T47D (cell line): ENCODE measurements at regions not wholly inside any gene's neighbourhood (a gene's known extent, or its start where the extent isn't known, plus 50 kb on each side); places are given as distances from the start of the nearest gene placed in this dataset.

Experiments
- DNase-seq, 2 experiments: peaks; one replicate each; pipeline versions ENCODE4 v3.0.0 to v3.0.0-alpha.2; 2011 to 2012; ENCODE audit warnings: low read depth in 1 of 2, low spot score in 1 of 2
- JUND ChIP-seq: IDR thresholded peaks from 2 replicates; pipeline ENCODE4 v1.6.1; 2012; ENCODE audit warnings: low read depth
- in situ Hi-C: cut with HindIII; loops from 2 replicates; pipeline ENCODE4 v1.10.0; 2016; ENCODE audit warnings: low sequenced_read_pairs, low pct_unique_long_range_greater_than_20kb

- no peak for DNase-seq
- in situ Hi-C loops: no loop called here
- TF ChIP-seq JUND: no peak
Observed at GRCh38 chr14:86858591-86858990, 1134.4 kb downstream of the GALC start.

DNA sequence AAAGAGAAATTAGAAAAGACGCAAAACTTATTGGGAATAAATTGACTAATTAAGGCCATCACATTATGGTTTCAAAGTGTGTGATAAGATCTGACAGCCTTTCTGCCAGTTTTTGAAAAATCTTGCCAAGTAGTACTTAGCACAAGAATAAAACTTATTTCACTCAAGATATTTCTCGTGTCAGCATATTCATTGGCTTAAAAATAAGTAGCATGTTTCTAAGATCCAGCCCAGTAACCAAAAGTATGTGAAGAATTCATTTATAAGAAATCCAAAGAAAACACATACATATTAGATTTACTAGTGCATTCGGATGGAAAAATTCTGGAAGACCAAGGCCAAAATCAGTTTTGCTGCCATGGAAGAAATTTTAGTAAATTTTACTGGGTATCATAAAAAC lies 1135.0 kb downstream of the GALC start:
- no peak for DNase-seq
- in situ Hi-C loops: no loop called here
- TF ChIP-seq JUND: no peak

DNA sequence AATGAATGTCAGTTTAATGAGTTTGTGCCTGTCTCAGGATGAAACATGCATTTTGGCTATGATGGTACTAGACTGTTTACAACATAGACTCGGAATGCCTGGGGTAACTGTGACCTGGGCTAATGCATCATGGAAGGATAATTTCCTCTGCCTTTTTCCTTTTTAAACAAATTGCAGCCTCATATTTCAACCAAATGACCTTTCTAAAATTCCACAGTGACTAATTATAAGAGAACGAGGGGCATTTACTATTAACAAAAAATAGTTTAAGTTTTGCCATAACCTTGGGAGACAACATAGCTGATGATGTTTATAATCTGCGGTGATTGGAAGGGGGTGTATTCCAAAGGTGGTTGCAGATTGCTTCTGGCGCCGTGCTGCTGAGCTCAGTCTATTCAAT lies 1140.5 kb downstream of the GALC start:
- in situ Hi-C loops: no loop called here
- no peak for DNase-seq
- TF ChIP-seq JUND: no peak

- DNase-seq: no peak
- no peak for TF ChIP-seq JUND
- in situ Hi-C loops: no loop called here
Observed at GRCh38 chr14:86847140-86847539, 1145.8 kb downstream of the GALC start.

DNA sequence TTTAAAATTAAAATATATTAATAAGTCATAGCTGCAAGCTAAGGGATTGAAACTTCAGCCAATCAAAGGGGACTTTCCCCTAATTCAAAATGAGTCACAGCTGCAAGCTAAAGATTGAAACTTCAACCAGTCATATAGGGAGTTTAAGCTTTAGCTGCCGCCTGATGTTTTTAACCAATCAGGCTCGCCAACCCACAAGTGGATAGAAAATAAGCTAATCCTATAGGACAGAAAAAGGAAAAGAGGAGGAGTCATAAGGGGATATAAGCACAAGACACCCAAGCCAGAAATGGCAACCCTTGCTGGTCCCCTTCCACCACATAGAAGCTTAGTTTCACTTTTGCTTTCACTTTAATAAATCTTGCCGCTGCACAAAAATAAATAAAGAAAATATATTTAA lies 1154.6 kb downstream of the GALC start:
- in situ Hi-C loops: no loop called here
- no peak for TF ChIP-seq JUND
- peak in 1 of 2 experiments; percentile 65 for DNase-seq

GRCh38 chr14:86826661-86827060 lies 1166.3 kb downstream of the GALC start:
- DNase-seq: no peak
- in situ Hi-C loops: no loop called here
- no peak for TF ChIP-seq JUND

GRCh38 chr14:86824167-86824566 lies 1168.8 kb downstream of the GALC start:
- no peak for DNase-seq
- in situ Hi-C loops: no loop called here
- no peak for TF ChIP-seq JUND

GRCh38 chr14:86823581-86823980 lies 1169.4 kb downstream of the GALC start:
- no peak for DNase-seq
- TF ChIP-seq JUND: no peak
- in situ Hi-C loops: no loop called here

- in situ Hi-C loops: no loop called here
- no peak for DNase-seq
- TF ChIP-seq JUND: no peak
Observed at GRCh38 chr14:86815341-86815740, 1177.6 kb downstream of the GALC start.

GRCh38 chr14:86802726-86803125 lies 1190.3 kb downstream of the GALC start:
- in situ Hi-C loops: no loop called here
- DNase-seq: no peak
- TF ChIP-seq JUND: no peak

DNA sequence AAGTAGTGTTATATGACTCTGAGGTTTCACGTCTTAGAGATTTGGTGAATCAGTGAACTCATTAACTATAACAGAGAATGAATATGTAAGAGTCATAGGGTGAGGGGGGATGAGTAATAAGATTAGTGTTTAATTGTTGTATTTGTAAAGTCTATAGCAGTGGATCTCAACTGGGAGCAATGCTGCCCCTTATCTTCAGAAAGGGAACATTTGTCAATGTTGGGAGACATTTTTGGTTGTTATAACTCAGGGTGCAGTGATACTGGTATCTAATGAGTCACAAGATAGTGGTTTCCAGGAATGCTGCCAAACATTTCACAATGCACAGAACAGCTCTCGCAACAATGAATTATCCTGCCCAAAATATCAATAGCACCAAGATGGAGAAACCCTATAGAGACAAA lies 1193.7 kb downstream of the GALC start:
- in situ Hi-C loops: no loop called here
- TF ChIP-seq JUND: no peak
- no peak for DNase-seq

DNA sequence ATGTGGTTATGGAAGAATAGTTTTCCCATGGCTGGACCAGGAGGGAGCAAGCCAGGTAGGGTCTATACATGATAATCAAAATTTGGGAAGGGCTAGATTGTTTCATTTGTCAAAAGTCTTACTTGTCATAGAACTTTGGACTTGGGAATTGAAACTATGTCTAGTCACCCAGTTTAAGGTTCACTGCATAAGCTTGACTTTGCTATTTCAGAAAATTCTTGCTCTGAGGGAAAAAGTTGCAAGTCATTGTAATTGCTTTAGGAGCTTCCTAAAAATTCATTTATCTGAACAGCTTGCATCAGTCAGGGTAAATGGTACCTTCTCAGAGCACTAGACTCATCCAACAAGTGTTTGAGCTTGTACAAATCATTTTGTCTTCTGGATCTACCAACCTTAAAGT lies 1194.7 kb downstream of the GALC start:
- in situ Hi-C loops: no loop called here
- DNase-seq: no peak
- TF ChIP-seq JUND: no peak

GRCh38 chr14:86797075-86797351 lies 1196.0 kb downstream of the GALC start:
- in situ Hi-C loops: no loop called here
- no peak for DNase-seq
- TF ChIP-seq JUND: no peak

GRCh38 chr14:86796221-86797074 lies 1196.5 kb downstream of the GALC start:
- TF ChIP-seq JUND: no peak
- DNase-seq: no peak
- in situ Hi-C loops: no loop called here
